Fibroblast of lung (primary cell): ENCODE measurements at regions not wholly inside any gene's neighbourhood (a gene's known extent, or its start where the extent isn't known, plus 50 kb on each side); places are given as distances from the start of the nearest gene placed in this dataset.

Experiments
- DNase-seq, 2 donors: peaks; one replicate each; pipeline versions ENCODE4 v3.0.0 to v3.0.0-alpha.2; 2010; ENCODE audit warnings: low read depth in 2 of 2
- H2AFZ ChIP-seq: 2 replicates; pipeline ENCODE4 v1.5.1; 2012; ENCODE audit warnings: low read length, control low read depth, inconsistent platforms
- H3K27ac ChIP-seq: 2 replicates; pipeline ENCODE4 v1.5.1; 2011; ENCODE audit warnings: low read length, control low read depth; ENCODE audit not compliant: insufficient read depth
- H3K27me3 ChIP-seq: 2 replicates; pipeline ENCODE4 v1.5.1; 2011; ENCODE audit warnings: mild to moderate bottlenecking, low read length; ENCODE audit not compliant: control insufficient read depth, insufficient read depth
- H3K36me3 ChIP-seq: 2 replicates; pipeline ENCODE4 v1.5.1; 2011; ENCODE audit warnings: low read length; ENCODE audit not compliant: control insufficient read depth, insufficient read depth
- H3K4me1 ChIP-seq: 2 replicates; pipeline ENCODE4 v1.5.1; 2011; ENCODE audit warnings: low read length; ENCODE audit not compliant: control insufficient read depth, insufficient read depth; ENCODE audit errors: extremely low read depth
- H3K4me2 ChIP-seq: 2 replicates; pipeline ENCODE4 v1.5.1; 2011; ENCODE audit warnings: low read length, control low read depth; ENCODE audit not compliant: insufficient read depth; ENCODE audit errors: extremely low read depth
- H3K4me3 ChIP-seq, 4 experiments: fragments of 200-600 bp in 1 of 4; sonication (generic) in 1 of 4; replicated peaks in 1 of 4; 2 replicates each; pipeline ENCODE4 v1.5.1; 2011 to 2016; ENCODE audit warnings: low read length in 4 of 4, low read depth in 3 of 4, mild to moderate bottlenecking in 3 of 4, control low read depth in 2 of 4, inconsistent platforms in 1 of 4, mixed read lengths in 1 of 4; ENCODE audit not compliant: insufficient read depth in 1 of 4; ENCODE audit errors: control extremely low read depth in 1 of 4
- H3K79me2 ChIP-seq: 2 replicates; pipeline ENCODE4 v1.5.1; 2012; ENCODE audit warnings: mild to moderate bottlenecking, low read length, inconsistent platforms; ENCODE audit not compliant: control insufficient read depth, insufficient read depth
- H3K9ac ChIP-seq: 2 replicates; pipeline ENCODE4 v1.5.1; 2011; ENCODE audit warnings: mild to moderate bottlenecking, low read length, control low read depth; ENCODE audit not compliant: insufficient read depth
- H3K9me3 ChIP-seq: 2 replicates; pipeline ENCODE4 v1.5.1; 2012; ENCODE audit warnings: low read depth, low read length; ENCODE audit not compliant: control insufficient read depth, insufficient read depth
- H4K20me1 ChIP-seq: 2 replicates; pipeline ENCODE4 v1.5.1; 2011; ENCODE audit warnings: low read length; ENCODE audit not compliant: control insufficient read depth, insufficient read depth; ENCODE audit errors: extremely low read depth
- CTCF ChIP-seq, 2 donors: IDR thresholded peaks in 1 of 2; conservative IDR thresholded peaks in 1 of 2; 1 replicate in 1 of 2; 2 replicates in 1 of 2; pipeline ENCODE4 v1.5.1; 2011 to 2012; ENCODE audit warnings: low read length in 2 of 2, control low read depth in 1 of 2, inconsistent platforms in 1 of 2, low read depth in 1 of 2, mild to moderate bottlenecking in 1 of 2
- EZH2 ChIP-seq: IDR thresholded peaks from 2 replicates; pipeline ENCODE4 v1.5.1; 2012; ENCODE audit warnings: low read length, control low read depth, mild to moderate bottlenecking; ENCODE audit errors: missing control alignments

DNA sequence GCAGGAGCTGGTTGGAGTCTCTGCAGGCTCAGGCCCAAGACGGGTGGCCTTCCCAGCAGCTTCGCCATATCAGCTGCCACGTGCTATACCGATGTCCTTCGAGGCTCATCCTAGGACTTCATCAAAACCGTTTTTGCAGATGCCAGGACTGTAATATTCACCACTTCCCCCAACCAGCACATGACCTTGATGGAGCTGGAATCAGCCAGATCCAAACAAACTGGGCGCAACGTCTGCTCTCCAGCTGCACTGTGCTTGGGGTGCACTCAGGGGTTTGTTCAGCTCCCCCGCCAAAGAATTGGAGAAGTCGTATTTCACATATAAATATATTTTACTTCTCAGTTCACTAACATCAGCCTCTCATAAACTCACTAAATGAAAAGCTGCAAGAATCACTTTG is 149.5 kb upstream of the DIO3 start:
- no peaks in the 10 kb centered on the region for H3K27me3 ChIP-seq
- no peaks in the 10 kb centered on the region for H3K79me2 ChIP-seq
- no peaks in the 10 kb centered on the region for H3K9me3 ChIP-seq
- H3K9ac ChIP-seq: no peak overlapping the region
- no peak overlapping the region for H3K27ac ChIP-seq
- no peaks in the 10 kb centered on the region for H3K36me3 ChIP-seq
- TF ChIP-seq CTCF (conservative IDR thresholded peaks at IDR 0.05 in 1 of 2, IDR thresholded peaks at IDR 0.05 in 1 of 2; ENCODE audit: low read depth in 1 of 2, low read length in 2 of 2) (no peak), EZH2 (no peak)
- no peak for DNase-seq
- H3K4me3 ChIP-seq: no peak overlapping the region
- peaks cover 11% of the 10 kb centered on the region for H3K4me1 ChIP-seq
- H4K20me1 ChIP-seq: no peaks in the 10 kb centered on the region
- H2AFZ ChIP-seq: no peak overlapping the region
- no peak overlapping the region for H3K4me2 ChIP-seq

- TF ChIP-seq CTCF (conservative IDR thresholded peaks at IDR 0.05 in 1 of 2, IDR thresholded peaks at IDR 0.05 in 1 of 2; ENCODE audit: low read depth in 1 of 2, low read length in 2 of 2) (no peak), EZH2 (no peak)
- H3K79me2 ChIP-seq: no peaks in the 10 kb centered on the region
- H2AFZ ChIP-seq: no peak overlapping the region
- no peak overlapping the region for H3K9ac ChIP-seq
- H3K27me3 ChIP-seq: no peaks in the 10 kb centered on the region
- H4K20me1 ChIP-seq: no peaks in the 10 kb centered on the region
- no peaks in the 10 kb centered on the region for H3K36me3 ChIP-seq
- H3K4me3 ChIP-seq: no peak overlapping the region
- H3K9me3 ChIP-seq: no peaks in the 10 kb centered on the region
- peak in 1 of 2 donors; percentile 3 for DNase-seq
- H3K4me2 ChIP-seq: no peak overlapping the region
- H3K4me1 ChIP-seq: peaks cover 7% of the 10 kb centered on the region
- H3K27ac ChIP-seq: no peak overlapping the region
Observed at GRCh38 chr14:101412739-101413138, 148.6 kb upstream of the DIO3 start.

- Histone ChIP-seq H2AFZ (no peak overlapping the region), H3K4me1 (no peaks in the 10 kb centered on the region), H3K9me3 (no peaks in the 10 kb centered on the region), H3K36me3 (no peaks in the 10 kb centered on the region), H3K4me2 (no peak overlapping the region), H3K27ac (no peak overlapping the region), H3K9ac (no peak overlapping the region), H3K4me3 (no peak overlapping the region), H3K79me2 (no peaks in the 10 kb centered on the region), H3K27me3 (no peaks in the 10 kb centered on the region), H4K20me1 (no peaks in the 10 kb centered on the region)
- TF ChIP-seq EZH2: no peak
- no peak for TF ChIP-seq CTCF (conservative IDR thresholded peaks at IDR 0.05 in 1 of 2, IDR thresholded peaks at IDR 0.05 in 1 of 2; ENCODE audit: low read depth in 1 of 2, low read length in 2 of 2)
- no peak for DNase-seq
Observed at GRCh38 chr14:101417434-101417833, 143.9 kb upstream of the DIO3 start.
